ENCODE measurements at regions not wholly inside any gene's neighbourhood (a gene's known extent, or its start where the extent isn't known, plus 50 kb on each side); places are given as distances from the start of the nearest gene placed in this dataset.
"Not testable (repeated sequence)": the region's sequence is repeated elsewhere in the genome, so short reads cannot be mapped to it uniquely, and the experiment has no call there.

DNA sequence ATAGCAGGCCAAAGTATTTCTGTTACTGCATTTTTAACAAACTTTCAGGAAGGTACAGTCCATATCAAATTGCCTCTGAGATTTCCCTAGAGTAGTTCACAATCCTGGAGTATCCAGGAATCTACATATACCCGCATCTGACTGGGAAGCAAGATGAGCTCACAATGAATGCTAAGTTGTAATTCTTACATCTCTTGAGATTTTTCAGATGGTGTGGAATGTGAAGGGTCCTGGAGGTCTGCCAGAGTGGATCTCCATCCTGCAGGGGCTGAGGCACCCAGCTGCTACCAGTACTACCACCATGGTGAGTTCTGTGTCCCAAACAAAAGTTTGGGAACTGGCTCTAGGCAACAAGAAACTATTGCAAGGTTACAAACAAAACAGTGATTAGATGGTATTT is 156.7 kb upstream of the CCDC54 start:
- Histone ChIP-seq H3K9ac (ENCODE audit: insufficient read length, low read depth) (no peak overlapping the region), H3K4me3 (ENCODE audit: insufficient read length, low read depth) (no peak overlapping the region), H3K9me3 (ENCODE audit: insufficient read depth, low read length) (no peaks in the 10 kb centered on the region), H3K36me3 (ENCODE audit: insufficient read depth, insufficient read length, low read length) (no peaks in the 10 kb centered on the region), H3K4me1 (ENCODE audit: insufficient read depth, insufficient read length) (no peaks in the 10 kb centered on the region), H3K27me3 (ENCODE audit: insufficient read depth, insufficient read length) (no peaks in the 10 kb centered on the region)
- TF ChIP-seq SUZ12 (IDR thresholded peaks at IDR 0.05; ENCODE audit: extremely low read depth, insufficient read depth, insufficient read length) (no peak), ZNF274 (IDR thresholded peaks at IDR 0.05; ENCODE audit: low read depth, low read length) (no peak), YY1 (IDR thresholded peaks at IDR 0.05; ENCODE audit: insufficient read depth, insufficient read length) (no peak)
- DNase-seq (ENCODE audit: low read depth, low spot score) = no peak

DNA sequence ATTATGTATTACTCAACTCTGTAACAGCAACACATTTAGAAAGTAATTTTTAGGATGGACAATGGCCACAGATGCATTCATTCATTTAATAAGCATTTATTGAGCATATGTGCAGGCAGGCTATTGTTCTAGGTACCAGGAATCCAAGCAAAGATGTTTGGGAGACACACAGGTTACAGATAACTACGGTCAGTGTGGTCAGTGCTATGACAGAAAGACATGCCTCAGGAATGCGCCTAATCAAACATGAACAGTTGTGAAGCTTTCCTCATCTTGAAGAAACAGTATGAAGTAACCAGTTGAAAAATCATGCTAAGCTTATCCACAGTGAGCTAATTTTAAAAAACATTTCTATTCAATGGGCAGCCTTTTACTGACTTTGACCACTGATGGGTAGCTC is 155.4 kb upstream of the CCDC54 start:
- Histone ChIP-seq H3K27me3 (ENCODE audit: insufficient read depth, insufficient read length) (no peaks in the 10 kb centered on the region), H3K4me3 (ENCODE audit: insufficient read length, low read depth) (no peak overlapping the region), H3K36me3 (ENCODE audit: insufficient read depth, insufficient read length, low read length) (no peaks in the 10 kb centered on the region), H3K4me1 (ENCODE audit: insufficient read depth, insufficient read length) (no peaks in the 10 kb centered on the region), H3K9me3 (ENCODE audit: insufficient read depth, low read length) (no peaks in the 10 kb centered on the region), H3K9ac (ENCODE audit: insufficient read length, low read depth) (no peak overlapping the region)
- TF ChIP-seq SUZ12 (IDR thresholded peaks at IDR 0.05; ENCODE audit: extremely low read depth, insufficient read depth, insufficient read length) (no peak), YY1 (IDR thresholded peaks at IDR 0.05; ENCODE audit: insufficient read depth, insufficient read length) (no peak)
- DNase-seq (ENCODE audit: low read depth, low spot score) = no peak

DNA sequence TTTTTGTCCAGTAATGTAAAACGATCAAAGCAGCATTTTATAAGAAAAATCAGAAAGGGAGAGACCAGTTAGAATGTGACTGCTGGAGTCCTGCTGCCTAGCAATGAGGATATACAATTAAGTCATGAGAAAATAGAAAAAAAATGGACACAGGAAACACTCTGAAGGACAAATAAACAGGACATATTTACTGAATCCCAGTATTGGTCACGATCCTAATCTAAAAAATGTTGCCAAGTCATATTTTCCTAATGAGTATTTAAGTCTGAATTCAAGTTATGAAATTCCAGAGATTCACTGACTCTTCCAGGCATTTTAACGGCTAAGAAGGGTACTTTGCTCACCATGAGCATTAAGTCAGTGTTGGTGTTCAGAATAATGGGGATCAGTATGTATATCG is 154.3 kb upstream of the CCDC54 start:
- H3K36me3 ChIP-seq (ENCODE audit: insufficient read depth, insufficient read length, low read length) = no peaks in the 10 kb centered on the region
- H3K27me3 ChIP-seq (ENCODE audit: insufficient read depth, insufficient read length) = no peaks in the 10 kb centered on the region
- no peak for TF ChIP-seq ZNF274 (IDR thresholded peaks at IDR 0.05; ENCODE audit: low read depth, low read length)
- no peak for TF ChIP-seq SUZ12 (IDR thresholded peaks at IDR 0.05; ENCODE audit: extremely low read depth, insufficient read depth, insufficient read length)
- TF ChIP-seq YY1 (IDR thresholded peaks at IDR 0.05; ENCODE audit: insufficient read depth, insufficient read length) = no peak
- H3K4me3 ChIP-seq (ENCODE audit: insufficient read length, low read depth) = no peak overlapping the region
- no peak overlapping the region for H3K9ac ChIP-seq (ENCODE audit: insufficient read length, low read depth)
- H3K4me1 ChIP-seq (ENCODE audit: insufficient read depth, insufficient read length) = no peaks in the 10 kb centered on the region
- no peak for DNase-seq (ENCODE audit: low read depth, low spot score)
- no peaks in the 10 kb centered on the region for H3K9me3 ChIP-seq (ENCODE audit: insufficient read depth, low read length)

DNA sequence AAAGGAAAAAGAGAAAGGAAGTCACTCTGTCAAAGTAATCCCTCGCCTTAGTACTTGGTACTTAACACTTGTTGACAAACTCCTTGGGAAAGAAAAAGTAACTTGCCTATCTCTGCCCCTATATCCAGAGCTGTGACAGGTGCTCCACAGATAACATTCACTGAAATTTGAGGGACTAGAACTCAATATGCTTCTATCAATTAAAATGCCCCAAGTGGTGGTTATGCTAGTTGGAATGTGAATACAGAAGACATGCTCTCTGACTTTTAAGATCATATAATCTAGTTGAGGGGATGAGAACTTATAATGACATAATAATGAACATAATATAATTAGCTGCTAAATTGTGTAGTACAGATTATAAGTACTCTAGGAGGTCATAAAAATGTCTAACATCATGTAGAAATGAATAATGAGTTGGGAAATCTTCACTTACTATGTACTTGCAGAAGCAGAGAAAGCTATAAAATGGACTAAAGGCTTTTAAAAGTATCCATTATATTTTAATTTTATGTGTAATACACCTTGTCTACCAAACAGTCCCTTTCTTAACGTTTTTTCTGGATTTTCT is 153.1 kb upstream of the CCDC54 start:
- Histone ChIP-seq H3K9me3 (ENCODE audit: insufficient read depth, low read length) (no peaks in the 10 kb centered on the region), H3K4me1 (ENCODE audit: insufficient read depth, insufficient read length) (no peaks in the 10 kb centered on the region), H3K27me3 (ENCODE audit: insufficient read depth, insufficient read length) (no peaks in the 10 kb centered on the region), H3K9ac (ENCODE audit: insufficient read length, low read depth) (no peak overlapping the region), H3K4me3 (ENCODE audit: insufficient read length, low read depth) (no peak overlapping the region), H3K36me3 (ENCODE audit: insufficient read depth, insufficient read length, low read length) (no peaks in the 10 kb centered on the region)
- DNase-seq (ENCODE audit: low read depth, low spot score) = no peak
- TF ChIP-seq SUZ12 (IDR thresholded peaks at IDR 0.05; ENCODE audit: extremely low read depth, insufficient read depth, insufficient read length) (no peak), YY1 (IDR thresholded peaks at IDR 0.05; ENCODE audit: insufficient read depth, insufficient read length) (no peak), ZNF274 (IDR thresholded peaks at IDR 0.05; ENCODE audit: low read depth, low read length) (no peak)

DNA sequence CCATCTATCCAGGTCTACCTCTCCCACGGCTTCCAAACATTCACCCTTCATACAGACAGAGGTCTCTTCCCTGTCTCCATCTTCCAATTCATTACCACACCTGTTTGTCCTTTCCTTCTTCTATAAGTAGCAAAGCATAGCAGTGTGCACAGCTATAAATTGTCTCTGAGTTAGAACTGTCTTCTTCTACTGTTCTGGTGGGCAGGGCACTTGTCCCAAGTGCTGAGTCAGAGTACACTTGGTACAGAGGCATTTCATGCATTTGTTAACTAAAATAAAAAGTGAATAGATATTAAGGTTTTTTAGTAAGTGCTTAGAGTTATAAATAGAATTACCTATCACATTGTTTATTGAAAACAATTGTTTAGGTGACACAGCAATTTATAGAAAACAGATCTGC is 150.1 kb upstream of the CCDC54 start:
- Histone ChIP-seq H3K4me1 (ENCODE audit: insufficient read depth, insufficient read length) (no peaks in the 10 kb centered on the region), H3K27me3 (ENCODE audit: insufficient read depth, insufficient read length) (no peaks in the 10 kb centered on the region), H3K9ac (ENCODE audit: insufficient read length, low read depth) (no peak overlapping the region), H3K36me3 (ENCODE audit: insufficient read depth, insufficient read length, low read length) (no peaks in the 10 kb centered on the region), H3K4me3 (ENCODE audit: insufficient read length, low read depth) (no peak overlapping the region), H3K9me3 (ENCODE audit: insufficient read depth, low read length) (no peaks in the 10 kb centered on the region)
- DNase-seq (ENCODE audit: low read depth, low spot score) = no peak
- no peak for TF ChIP-seq SUZ12 (IDR thresholded peaks at IDR 0.05; ENCODE audit: extremely low read depth, insufficient read depth, insufficient read length)
- TF ChIP-seq YY1 (IDR thresholded peaks at IDR 0.05; ENCODE audit: insufficient read depth, insufficient read length) = no peak
- no peak for TF ChIP-seq ZNF274 (IDR thresholded peaks at IDR 0.05; ENCODE audit: low read depth, low read length)

DNA sequence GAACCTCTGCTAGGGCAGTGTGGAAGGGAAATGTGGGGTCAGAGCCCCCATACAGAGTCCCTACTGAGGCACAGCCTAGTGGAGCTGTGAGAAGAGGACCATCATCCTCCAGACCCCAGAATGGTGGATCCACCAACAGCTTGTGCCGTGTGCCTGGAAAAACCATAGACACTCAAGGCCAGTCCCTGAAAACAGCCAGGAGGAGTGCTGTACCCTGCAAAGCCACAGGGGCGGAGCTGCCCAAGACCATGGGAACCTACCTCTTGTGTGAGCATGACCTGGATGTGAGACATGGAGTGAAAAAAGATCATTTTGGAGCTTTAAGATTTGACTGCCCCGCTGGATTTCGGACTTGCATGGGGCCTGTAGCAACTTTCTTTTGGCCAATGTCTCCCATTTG is 143.4 kb upstream of the CCDC54 start:
- H3K36me3 ChIP-seq (ENCODE audit: insufficient read depth, insufficient read length, low read length); H3K9me3 ChIP-seq (ENCODE audit: insufficient read depth, low read length); DNase-seq (ENCODE audit: low read depth, low spot score); H3K9ac ChIP-seq (ENCODE audit: insufficient read length, low read depth); H3K4me3 ChIP-seq (ENCODE audit: insufficient read length, low read depth); H3K4me1 ChIP-seq (ENCODE audit: insufficient read depth, insufficient read length); H3K27me3 ChIP-seq (ENCODE audit: insufficient read depth, insufficient read length): not testable (repeated sequence)

DNA sequence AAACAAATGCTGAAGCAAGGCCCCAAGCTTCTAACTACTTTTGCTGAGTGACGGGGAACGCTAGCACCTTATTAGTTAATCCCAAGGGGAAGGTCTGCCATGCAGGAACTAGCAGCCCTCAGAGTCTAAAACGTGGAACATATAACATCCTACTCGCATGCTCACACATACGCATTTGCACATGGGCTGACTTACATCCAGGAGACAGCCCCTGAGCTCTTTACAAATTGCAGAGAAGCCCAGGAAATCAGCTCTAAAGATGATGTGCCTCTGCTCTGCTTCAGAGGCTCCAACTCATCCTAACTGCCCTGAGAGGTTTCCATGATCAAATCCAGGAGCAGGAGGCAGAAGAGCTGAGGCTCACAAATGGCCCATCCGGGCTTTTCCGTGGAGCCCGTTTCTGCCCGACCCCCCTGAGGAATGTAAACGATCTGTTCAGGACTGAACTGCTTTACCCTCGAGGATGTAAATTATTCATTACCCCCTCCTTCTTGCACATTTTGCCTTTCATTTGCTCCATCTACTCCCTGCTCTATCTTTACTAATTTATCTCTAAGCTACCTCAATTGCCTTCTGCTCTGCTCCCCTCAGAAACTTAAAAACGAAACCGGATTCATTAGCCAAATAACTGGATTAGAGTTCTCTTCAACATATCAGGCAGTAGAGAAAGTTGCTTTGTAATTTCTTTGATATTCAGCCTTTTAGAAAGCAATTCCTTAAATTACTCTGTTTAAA is 141.9 kb upstream of the CCDC54 start:
- DNase-seq (ENCODE audit: low read depth, low spot score) = no peak
- Histone ChIP-seq H3K36me3 (ENCODE audit: insufficient read depth, insufficient read length, low read length) (no peaks in the 10 kb centered on the region), H3K4me3 (ENCODE audit: insufficient read length, low read depth) (peak overlapping the region; percentile 1), H3K9ac (ENCODE audit: insufficient read length, low read depth) (no peak overlapping the region), H3K9me3 (ENCODE audit: insufficient read depth, low read length) (no peaks in the 10 kb centered on the region; the same call in 1 of the 2 replicates), H3K27me3 (ENCODE audit: insufficient read depth, insufficient read length) (peaks cover 14% of the 10 kb centered on the region), H3K4me1 (ENCODE audit: insufficient read depth, insufficient read length) (no peaks in the 10 kb centered on the region)
- TF ChIP-seq YY1 (IDR thresholded peaks at IDR 0.05; ENCODE audit: insufficient read depth, insufficient read length) (no peak), ZNF274 (IDR thresholded peaks at IDR 0.05; ENCODE audit: low read depth, low read length) (no peak), SUZ12 (IDR thresholded peaks at IDR 0.05; ENCODE audit: extremely low read depth, insufficient read depth, insufficient read length) (no peak)
